AG10803 (cell line): ENCODE measurements at regions not wholly inside any gene's neighbourhood (a gene's known extent, or its start where the extent isn't known, plus 50 kb on each side); places are given as distances from the start of the nearest gene placed in this dataset.
A peak's percentile ranks its signal among the peaks of the same experiment; 100 is the strongest.

Experiments
- DNase-seq: peaks from one replicate; pipeline ENCODE4 v3.0.0; 2010; ENCODE audit warnings: low read depth
- H3K4me3 ChIP-seq: 2 replicates; pipeline ENCODE4 v1.5.1; 2011; ENCODE audit warnings: mild to moderate bottlenecking, low read length, control low read depth
- CTCF ChIP-seq: conservative IDR thresholded peaks from 2 replicates; pipeline ENCODE4 v1.5.1; 2011; ENCODE audit warnings: mild to moderate bottlenecking, low read length, control low read depth, inconsistent platforms

GRCh38 chr4:138028923-138029322, 213.2 kb downstream of the SLC7A11 start:
- no peak overlapping the region for H3K4me3 ChIP-seq
- no peak for DNase-seq
- no peak for TF ChIP-seq CTCF

- H3K4me3 ChIP-seq, result no peak overlapping the region
- no peak for TF ChIP-seq CTCF
- DNase-seq, result peak; percentile 45
These were observed 220.9 kb downstream of the SLC7A11 start for GRCh38 chr4:138021139-138021830.

GRCh38 chr4:138014590-138015288, 227.4 kb downstream of the SLC7A11 start:
- no peak overlapping the region for H3K4me3 ChIP-seq
- no peak for DNase-seq
- TF ChIP-seq CTCF, result no peak

- no peak for TF ChIP-seq CTCF
- no peak for DNase-seq
- no peak overlapping the region for H3K4me3 ChIP-seq
These were observed 228.5 kb downstream of the SLC7A11 start for GRCh38 chr4:138013625-138014024.

- TF ChIP-seq CTCF, result no peak
- DNase-seq, result no peak
These were observed 231.5 kb downstream of the SLC7A11 start for GRCh38 chr4:138010639-138011038.

GRCh38 chr4:138007572-138007971, 234.6 kb downstream of the SLC7A11 start:
- TF ChIP-seq CTCF, result peak; percentile 39
- H3K4me3 ChIP-seq, result no peak overlapping the region
- peak; percentile 26 for DNase-seq

More at GRCh38 chr4:138010639-138011038, 231.5 kb downstream of the SLC7A11 start:
- H3K4me3 ChIP-seq, result no peak overlapping the region

GRCh38 chr4:138005486-138005885, 236.7 kb downstream of the SLC7A11 start:
- no peak for TF ChIP-seq CTCF
- peak; percentile 61 for DNase-seq
- no peak overlapping the region for H3K4me3 ChIP-seq
